ENCODE measurements at regions not wholly inside any gene's neighbourhood (a gene's known extent, or its start where the extent isn't known, plus 50 kb on each side); places are given as distances from the start of the nearest gene placed in this dataset.

GRCh38 chr10:131767716-131768115 lies 133.1 kb upstream of the PPP2R2D start:
- Histone ChIP-seq H3K36me3 (ENCODE audit: insufficient read depth, low read length) (no peaks in the 10 kb centered on the region), H3F3A (ENCODE audit: insufficient read depth, low read length, poor library complexity, severe bottlenecking) (no peaks in the 10 kb centered on the region), H3K79me2 (replicated peaks; ENCODE audit: insufficient read depth, low read length) (no peaks in the 10 kb centered on the region), H3K9ac (ENCODE audit: low read length) (no peak overlapping the region), H3K4me2 (ENCODE audit: low read length) (no peak overlapping the region), H3K9me2 (ENCODE audit: insufficient read depth, low read length) (no peaks in the 10 kb centered on the region), H3K27me3 (ENCODE audit: insufficient read depth, low read depth, low read length) (no peaks in the 10 kb centered on the region), H3K4me3 (ENCODE audit: low read length) (no peak overlapping the region), H4K20me1 (ENCODE audit: insufficient read depth) (no peaks in the 10 kb centered on the region), H2AFZ (ENCODE audit: low read depth, low read length) (no peak overlapping the region), H3K9me3 (ENCODE audit: low read length) (no peaks in the 10 kb centered on the region), H3K27ac (ENCODE audit: low read length) (no peak overlapping the region)
- TF ChIP-seq EP300 (conservative IDR thresholded peaks at IDR 0.05; ENCODE audit: poor library complexity, severe bottlenecking) = no peak
- no peak for TF ChIP-seq REST (IDR thresholded peaks at IDR 0.05; ENCODE audit: borderline replicate concordance)
- TF ChIP-seq MXI1 (conservative IDR thresholded peaks at IDR 0.05; ENCODE audit: poor library complexity, severe bottlenecking) = no peak
- TF ChIP-seq RAD21 (conservative IDR thresholded peaks at IDR 0.05) = no peak
- no peak for TF ChIP-seq SMC3 (conservative IDR thresholded peaks at IDR 0.05; ENCODE audit: poor library complexity)
- no peak for TF ChIP-seq TAF1 (IDR thresholded peaks at IDR 0.05; ENCODE audit: low read depth)
- no peak for TF ChIP-seq POLR2AphosphoS5 (IDR thresholded peaks at IDR 0.05)
- TF ChIP-seq EZH2 (IDR thresholded peaks at IDR 0.05; ENCODE audit: borderline replicate concordance, insufficient read depth, low read length, poor library complexity, severe bottlenecking) = no peak
- no peak for TF ChIP-seq CTCF (IDR thresholded peaks at IDR 0.05; ENCODE audit: poor library complexity, severe bottlenecking)

- no peak overlapping the region for H3K9ac ChIP-seq (ENCODE audit: low read length)
- no peak for TF ChIP-seq MXI1 (conservative IDR thresholded peaks at IDR 0.05; ENCODE audit: poor library complexity, severe bottlenecking)
- TF ChIP-seq EZH2 (IDR thresholded peaks at IDR 0.05; ENCODE audit: borderline replicate concordance, insufficient read depth, low read length, poor library complexity, severe bottlenecking) = no peak
- no peak for TF ChIP-seq EP300 (conservative IDR thresholded peaks at IDR 0.05; ENCODE audit: poor library complexity, severe bottlenecking)
- TF ChIP-seq REST (IDR thresholded peaks at IDR 0.05; ENCODE audit: borderline replicate concordance) = no peak
- no peak for TF ChIP-seq RAD21 (conservative IDR thresholded peaks at IDR 0.05)
- TF ChIP-seq POLR2AphosphoS5 (IDR thresholded peaks at IDR 0.05) = no peak
- no peak for TF ChIP-seq SMC3 (conservative IDR thresholded peaks at IDR 0.05; ENCODE audit: poor library complexity)
- TF ChIP-seq TAF1 (IDR thresholded peaks at IDR 0.05; ENCODE audit: low read depth) = no peak
- TF ChIP-seq CTCF (IDR thresholded peaks at IDR 0.05; ENCODE audit: poor library complexity, severe bottlenecking) = no peak
These were observed 131.0 kb upstream of the PPP2R2D start for GRCh38 chr10:131769571-131770410.

More at GRCh38 chr10:131769571-131770410, 131.0 kb upstream of the PPP2R2D start:
- H4K20me1 ChIP-seq (ENCODE audit: insufficient read depth) = no peaks in the 10 kb centered on the region
- H3K4me2 ChIP-seq (ENCODE audit: low read length) = no peak overlapping the region
- no peak overlapping the region for H2AFZ ChIP-seq (ENCODE audit: low read depth, low read length)
- H3K27ac ChIP-seq (ENCODE audit: low read length) = no peak overlapping the region
- H3F3A ChIP-seq (ENCODE audit: insufficient read depth, low read length, poor library complexity, severe bottlenecking) = no peaks in the 10 kb centered on the region
- H3K79me2 ChIP-seq (replicated peaks; ENCODE audit: insufficient read depth, low read length) = no peaks in the 10 kb centered on the region
- H3K36me3 ChIP-seq (ENCODE audit: insufficient read depth, low read length) = no peaks in the 10 kb centered on the region
- no peak overlapping the region for H3K4me3 ChIP-seq (ENCODE audit: low read length)
- H3K27me3 ChIP-seq (ENCODE audit: insufficient read depth, low read depth, low read length) = no peaks in the 10 kb centered on the region
- H3K9me2 ChIP-seq (ENCODE audit: insufficient read depth, low read length) = no peaks in the 10 kb centered on the region
- H3K9me3 ChIP-seq (ENCODE audit: low read length) = no peaks in the 10 kb centered on the region
